H1 (cell line): ENCODE measurements at regions not wholly inside any gene's neighbourhood (a gene's known extent, or its start where the extent isn't known, plus 50 kb on each side); places are given as distances from the start of the nearest gene placed in this dataset.

Source experiments
- CHD2 ChIP-seq: IDR thresholded peaks from 2 replicates; pipeline ENCODE4 v1.6.1; 2012; ENCODE audit warnings: low read length, improper control_type of control experiment
- GABPA ChIP-seq: IDR thresholded peaks from 2 replicates; pipeline ENCODE4 v1.6.1; 2011; ENCODE audit warnings: mild to moderate bottlenecking, low read length, moderate library complexity, borderline replicate concordance; ENCODE audit not compliant: insufficient read depth
- GTF2F1 ChIP-seq: IDR thresholded peaks from 2 replicates; pipeline ENCODE4 v1.6.1; 2012; ENCODE audit warnings: low read depth, low read length, improper control_type of control experiment, borderline replicate concordance
- RAD21 ChIP-seq, 2 experiments: IDR thresholded peaks in 1 of 2; conservative IDR thresholded peaks in 1 of 2; 2 replicates each; pipeline ENCODE4 v1.6.1; 2011; ENCODE audit warnings: low read depth in 2 of 2, low read length in 2 of 2, improper control_type of control experiment in 1 of 2, inconsistent platforms in 1 of 2, mild to moderate bottlenecking in 1 of 2, moderate library complexity in 1 of 2
- RBBP5 ChIP-seq: IDR thresholded peaks from 2 replicates; pipeline ENCODE4 v1.7.1; 2012; ENCODE audit warnings: low read depth, mild to moderate bottlenecking, inconsistent platforms, low read length, moderate library complexity, borderline replicate concordance
- SUZ12 ChIP-seq: fragments of 200-600 bp; sonication (generic); IDR thresholded peaks from 2 replicates; pipeline ENCODE4 v1.6.1; 2012; ENCODE audit warnings: mild to moderate bottlenecking, inconsistent platforms, low read length, moderate library complexity, mixed read lengths

DNA sequence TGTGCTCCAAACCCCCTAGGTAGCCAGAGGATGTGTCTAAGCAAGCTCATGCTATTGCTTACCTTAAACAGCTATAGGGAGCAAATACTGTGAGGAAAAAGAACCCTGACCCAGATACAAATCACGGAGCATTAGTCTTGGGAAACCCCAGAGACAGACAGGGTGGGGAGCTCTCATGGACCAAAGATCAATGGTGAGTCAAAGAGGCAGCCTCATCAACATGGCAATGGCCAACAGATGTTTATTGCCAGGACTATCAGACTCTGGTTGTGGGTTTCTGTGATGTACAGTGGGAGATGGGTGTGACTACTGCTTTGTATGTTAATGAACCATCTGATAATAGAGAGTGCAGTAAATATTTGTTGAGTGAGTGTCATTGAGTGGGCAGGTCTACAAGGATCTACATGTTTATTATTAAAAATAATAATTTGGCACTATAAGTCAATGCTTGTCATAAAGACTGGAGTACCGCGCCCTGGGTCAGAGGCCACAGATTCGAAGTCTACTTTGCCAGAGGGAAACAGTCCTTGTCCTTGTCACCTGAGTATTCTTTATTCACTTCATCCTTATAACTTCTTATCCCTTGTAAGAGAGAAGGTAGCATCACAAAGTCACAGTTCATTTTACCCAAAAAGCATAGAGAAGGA is 56.5 kb upstream of the RAI14 start (continued):
- TF ChIP-seq SUZ12: no peak
- no peak for TF ChIP-seq RAD21 (IDR thresholded peaks at IDR 0.05 in 1 of 2, conservative IDR thresholded peaks at IDR 0.05 in 1 of 2; ENCODE audit: low read depth in 2 of 2, low read length in 2 of 2)
- no peak for TF ChIP-seq GABPA
- no peak for TF ChIP-seq GTF2F1
- TF ChIP-seq RBBP5: no peak
- TF ChIP-seq CHD2: no peak
